Neural progenitor cell (in vitro differentiated cells): ENCODE measurements at regions not wholly inside any gene's neighbourhood (a gene's known extent, or its start where the extent isn't known, plus 50 kb on each side); places are given as distances from the start of the nearest gene placed in this dataset.

Source experiments
- DNase-seq: peaks from one replicate; pipeline ENCODE4 v3.0.0-alpha.2; 2016; ENCODE audit warnings: low spot score
- H2AFZ ChIP-seq: fragments of 200-600 bp; sonication (generic); replicated peaks from 2 replicates; pipeline ENCODE4 v1.6.1; 2016; ENCODE audit warnings: antibody characterized with exemption
- H3F3A ChIP-seq: fragments of 200-600 bp; sonication (generic); 2 replicates; pipeline ENCODE4 v1.6.1; 2016; ENCODE audit warnings: antibody characterized with exemption, low read depth
- H3K27ac ChIP-seq: fragments of 200-600 bp; sonication (generic); 2 replicates; pipeline ENCODE4 v1.5.1; 2016; ENCODE audit warnings: mild to moderate bottlenecking
- H3K27me3 ChIP-seq: fragments of 200-600 bp; sonication (generic); 2 replicates; pipeline ENCODE4 v1.6.1; 2016; ENCODE audit warnings: mild to moderate bottlenecking, moderate library complexity
- H3K36me3 ChIP-seq: fragments of 200-600 bp; sonication (generic); 2 replicates; pipeline ENCODE4 v1.5.1; 2016
- H3K4me1 ChIP-seq: fragments of 200-600 bp; sonication (generic); 2 replicates; pipeline ENCODE4 v1.6.1; 2016; ENCODE audit warnings: mixed run types
- H3K4me2 ChIP-seq: fragments of 200-600 bp; sonication (generic); 2 replicates; pipeline ENCODE4 v1.6.1; 2016
- H3K4me3 ChIP-seq: fragments of 200-600 bp; sonication (generic); 2 replicates; pipeline ENCODE4 v1.5.1; 2016
- H3K79me2 ChIP-seq: fragments of 200-600 bp; sonication (generic); 2 replicates; pipeline ENCODE4 v1.6.1; 2016; ENCODE audit warnings: low read depth
- H3K9ac ChIP-seq: fragments of 200-600 bp; sonication (generic); 2 replicates; pipeline ENCODE4 v1.6.1; 2016
- H3K9me3 ChIP-seq: fragments of 200-600 bp; sonication (generic); 2 replicates; pipeline ENCODE4 v1.5.1; 2016; ENCODE audit warnings: low read depth
- H4K20me1 ChIP-seq: fragments of 200-600 bp; sonication (generic); 2 replicates; pipeline ENCODE4 v1.6.1; 2016; ENCODE audit warnings: low read depth
- H3K27ac Mint-ChIP-seq: 3 replicates; pipeline ENCODE4 v1.8.0; 2021; ENCODE audit warnings: mixed read lengths
- H3K27me3 Mint-ChIP-seq: 2 replicates; pipeline ENCODE4 v1.8.0; 2022; ENCODE audit warnings: low read depth, mild to moderate bottlenecking, inconsistent platforms, moderate library complexity, mixed read lengths; ENCODE audit not compliant: insufficient read depth
- H3K36me3 Mint-ChIP-seq: 3 replicates; pipeline ENCODE4 v1.8.0; 2021; ENCODE audit warnings: mixed read lengths
- H3K4me1 Mint-ChIP-seq: 3 replicates; pipeline ENCODE4 v1.8.0; 2021; ENCODE audit warnings: mixed read lengths
- H3K4me3 Mint-ChIP-seq: 3 replicates; pipeline ENCODE4 v1.8.0; 2021; ENCODE audit warnings: mild to moderate bottlenecking, moderate library complexity, mixed read lengths
- H3K9me3 Mint-ChIP-seq: 3 replicates; pipeline ENCODE4 v1.8.0; 2020; ENCODE audit warnings: mixed read lengths
- CTCF ChIP-seq: fragments of 200-600 bp; sonication (generic); IDR thresholded peaks from 2 replicates; pipeline ENCODE4 v1.5.1; 2017; ENCODE audit warnings: antibody characterized with exemption, mild to moderate bottlenecking
- EZH2 ChIP-seq: fragments of 200-600 bp; sonication (generic); IDR thresholded peaks from 2 replicates; pipeline ENCODE4 v1.6.1; 2017; ENCODE audit warnings: antibody characterized with exemption, mild to moderate bottlenecking, moderate library complexity
- EZH2phosphoT487 ChIP-seq: fragments of 200-600 bp; sonication (generic); IDR thresholded peaks from 2 replicates; pipeline ENCODE4 v1.6.1; 2017; ENCODE audit warnings: antibody characterized with exemption

DNA sequence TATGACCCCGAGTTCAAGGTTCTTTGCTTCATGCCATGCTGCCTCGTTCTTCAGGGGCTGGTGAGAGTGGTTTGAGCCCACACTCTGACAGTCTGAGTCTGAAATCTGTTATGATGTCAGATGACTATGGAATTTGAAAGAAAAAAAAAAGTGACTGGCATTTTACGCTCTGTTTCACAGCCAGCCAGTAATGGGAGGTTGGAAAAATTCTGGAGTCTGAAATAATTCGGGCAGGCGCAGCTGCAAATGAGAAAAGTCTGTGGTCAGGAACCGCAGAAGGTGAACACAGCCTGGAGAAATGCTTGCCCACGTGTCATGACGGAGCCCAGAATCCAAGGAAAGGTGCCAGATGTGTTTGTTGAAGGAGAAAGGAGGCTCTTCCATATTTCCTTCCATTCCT, 269.8 kb upstream of the PWP1 start:
- Mint-ChIP-seq H3K9me3 (peaks cover 15% of the 10 kb centered on the region), H3K27me3 (peaks cover 5% of the 10 kb centered on the region), H3K4me3 (no peak overlapping the region), H3K36me3 (peaks cover 4% of the 10 kb centered on the region), H3K4me1 (peaks cover 8% of the 10 kb centered on the region), H3K27ac (no peak overlapping the region)
- H3K27ac ChIP-seq, result no peak overlapping the region
- no peaks in the 10 kb centered on the region for H3F3A ChIP-seq
- H3K36me3 ChIP-seq, result no peaks in the 10 kb centered on the region
- no peaks in the 10 kb centered on the region for H4K20me1 ChIP-seq
- no peak overlapping the region for H3K4me2 ChIP-seq
- no peaks in the 10 kb centered on the region for H3K4me1 ChIP-seq
- H3K27me3 ChIP-seq, result no peaks in the 10 kb centered on the region
- H3K79me2 ChIP-seq, result no peaks in the 10 kb centered on the region
- TF ChIP-seq EZH2phosphoT487 (no peak), EZH2 (no peak), CTCF (no peak)
- DNase-seq, result no peak
- no peak overlapping the region for H2AFZ ChIP-seq
- no peaks in the 10 kb centered on the region for H3K9me3 ChIP-seq
- H3K4me3 ChIP-seq, result no peak overlapping the region
- no peak overlapping the region for H3K9ac ChIP-seq

- H3K27me3 Mint-ChIP-seq, result peaks cover 5% of the 10 kb centered on the region
- TF ChIP-seq EZH2, result no peak
- TF ChIP-seq EZH2phosphoT487, result no peak
- Histone ChIP-seq H3K79me2 (no peaks in the 10 kb centered on the region), H3K27me3 (no peaks in the 10 kb centered on the region), H3K9me3 (no peaks in the 10 kb centered on the region), H3F3A (no peaks in the 10 kb centered on the region), H4K20me1 (no peaks in the 10 kb centered on the region), H3K4me3 (no peak overlapping the region), H3K4me2 (no peak overlapping the region), H3K4me1 (no peaks in the 10 kb centered on the region), H3K36me3 (no peaks in the 10 kb centered on the region), H2AFZ (no peak overlapping the region), H3K27ac (no peak overlapping the region), H3K9ac (no peak overlapping the region)
- no peak for DNase-seq
- peaks cover 15% of the 10 kb centered on the region for H3K9me3 Mint-ChIP-seq
- H3K4me3 Mint-ChIP-seq, result no peak overlapping the region
- peaks cover 4% of the 10 kb centered on the region for H3K36me3 Mint-ChIP-seq
- H3K4me1 Mint-ChIP-seq, result peaks cover 8% of the 10 kb centered on the region
- no peak overlapping the region for H3K27ac Mint-ChIP-seq
These were observed 268.6 kb upstream of the PWP1 start for GRCh38 chr12:107417004-107417403.

- no peak for DNase-seq
- no peaks in the 10 kb centered on the region for H3K9me3 ChIP-seq
- no peaks in the 10 kb centered on the region for H3K27me3 ChIP-seq
- no peaks in the 10 kb centered on the region for H3K79me2 ChIP-seq
- peaks cover 5% of the 10 kb centered on the region for H3K27me3 Mint-ChIP-seq
- no peak overlapping the region for H2AFZ ChIP-seq
- no peak overlapping the region for H3K9ac ChIP-seq
- no peak overlapping the region for H3K27ac ChIP-seq
- H3K9me3 Mint-ChIP-seq, result peaks cover 15% of the 10 kb centered on the region
- no peak overlapping the region for H3K4me2 ChIP-seq
- no peak overlapping the region for H3K4me3 Mint-ChIP-seq
- H3K36me3 ChIP-seq, result no peaks in the 10 kb centered on the region
- no peak overlapping the region for H3K4me3 ChIP-seq
- H3K36me3 Mint-ChIP-seq, result peaks cover 4% of the 10 kb centered on the region
- no peaks in the 10 kb centered on the region for H3K4me1 ChIP-seq
- H4K20me1 ChIP-seq, result no peaks in the 10 kb centered on the region
- H3K4me1 Mint-ChIP-seq, result peaks cover 8% of the 10 kb centered on the region
- H3F3A ChIP-seq, result no peaks in the 10 kb centered on the region
- TF ChIP-seq CTCF (no peak), EZH2 (no peak), EZH2phosphoT487 (no peak)
- H3K27ac Mint-ChIP-seq, result no peak overlapping the region
These were observed 266.6 kb upstream of the PWP1 start for GRCh38 chr12:107418981-107419380.

DNA sequence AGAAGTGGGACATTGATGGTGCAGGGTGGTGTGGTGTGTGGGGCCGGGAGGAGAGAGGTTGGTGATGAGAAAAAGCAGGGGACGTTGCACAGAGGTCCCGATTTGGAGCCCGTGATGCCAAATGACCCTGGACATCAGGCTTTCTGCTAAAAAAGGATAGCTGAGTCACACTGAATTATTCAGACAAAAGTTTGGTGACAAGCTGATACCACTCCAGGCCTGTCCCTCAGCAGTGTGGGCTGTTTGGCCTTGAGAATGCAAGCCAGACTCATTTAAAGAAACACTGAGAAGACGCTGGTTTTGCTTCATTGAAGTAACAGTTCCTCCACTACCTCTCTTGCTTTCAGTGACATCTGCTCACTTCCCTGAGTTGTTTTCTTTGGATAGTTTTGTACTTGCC, 262.1 kb upstream of the PWP1 start:
- H3K27ac Mint-ChIP-seq, result peak overlapping the region; percentile 4
- Histone ChIP-seq H3K27ac (no peak overlapping the region), H3K4me1 (no peaks in the 10 kb centered on the region), H2AFZ (no peak overlapping the region), H3K4me2 (no peak overlapping the region), H3K4me3 (no peak overlapping the region), H3F3A (no peaks in the 10 kb centered on the region), H3K9me3 (no peaks in the 10 kb centered on the region), H3K9ac (no peak overlapping the region), H3K36me3 (no peaks in the 10 kb centered on the region), H3K79me2 (no peaks in the 10 kb centered on the region), H4K20me1 (no peaks in the 10 kb centered on the region), H3K27me3 (no peaks in the 10 kb centered on the region)
- peaks cover 13% of the 10 kb centered on the region for H3K4me1 Mint-ChIP-seq
- H3K36me3 Mint-ChIP-seq, result peaks cover 6% of the 10 kb centered on the region
- TF ChIP-seq EZH2 (no peak), EZH2phosphoT487 (no peak), CTCF (no peak)
- H3K4me3 Mint-ChIP-seq, result no peak overlapping the region
- H3K27me3 Mint-ChIP-seq, result peaks cover 8% of the 10 kb centered on the region
- H3K9me3 Mint-ChIP-seq, result peaks cover 20% of the 10 kb centered on the region
- no peak for DNase-seq
